Testis (tissue), 2 donors: ENCODE measurements at regions not wholly inside any gene's neighbourhood (a gene's known extent, or its start where the extent isn't known, plus 50 kb on each side); places are given as distances from the start of the nearest gene placed in this dataset.

Experiments used
- POLR2A ChIP-seq: fragments of 450-650 bp; IDR thresholded peaks from one replicate; pipeline ENCODE4 v1.6.1; 2017; ENCODE audit warnings: antibody characterized with exemption, mild to moderate bottlenecking, moderate library complexity
- TF ChIP-seq, protein P1 (sequence below), 3 experiments: fragments of 450-650 bp in 2 of 3; fragments of 200-600 bp in 1 of 3; sonication (generic) in 1 of 3; IDR thresholded peaks; one replicate each; pipeline ENCODE4 v1.5.1; 2016 to 2019; ENCODE audit warnings: antibody characterized with exemption in 3 of 3, mild to moderate bottlenecking in 2 of 3, moderate library complexity in 1 of 3

DNA sequence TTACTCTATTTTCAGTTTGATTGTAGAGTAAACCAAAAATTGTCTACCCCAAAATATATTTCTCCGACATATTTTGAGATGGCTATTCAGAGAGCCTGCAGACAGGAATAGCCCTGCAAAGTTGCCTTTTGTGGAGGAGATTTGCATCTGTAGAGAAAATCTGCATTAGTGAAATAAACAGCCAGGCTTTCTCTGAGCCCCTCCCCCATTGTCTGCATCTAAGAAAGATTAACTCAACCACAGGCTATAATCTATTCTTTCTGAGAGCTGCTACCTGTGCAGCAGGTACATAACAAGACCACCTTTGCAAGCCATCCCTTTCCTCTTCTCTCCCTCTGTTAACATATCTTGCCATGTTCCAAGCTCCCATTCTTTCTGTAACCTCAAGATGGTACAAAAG lies 1034.2 kb downstream of the SORCS3 start:
- TF ChIP-seq POLR2A, result no peak
- TF ChIP-seq, protein P1, sequence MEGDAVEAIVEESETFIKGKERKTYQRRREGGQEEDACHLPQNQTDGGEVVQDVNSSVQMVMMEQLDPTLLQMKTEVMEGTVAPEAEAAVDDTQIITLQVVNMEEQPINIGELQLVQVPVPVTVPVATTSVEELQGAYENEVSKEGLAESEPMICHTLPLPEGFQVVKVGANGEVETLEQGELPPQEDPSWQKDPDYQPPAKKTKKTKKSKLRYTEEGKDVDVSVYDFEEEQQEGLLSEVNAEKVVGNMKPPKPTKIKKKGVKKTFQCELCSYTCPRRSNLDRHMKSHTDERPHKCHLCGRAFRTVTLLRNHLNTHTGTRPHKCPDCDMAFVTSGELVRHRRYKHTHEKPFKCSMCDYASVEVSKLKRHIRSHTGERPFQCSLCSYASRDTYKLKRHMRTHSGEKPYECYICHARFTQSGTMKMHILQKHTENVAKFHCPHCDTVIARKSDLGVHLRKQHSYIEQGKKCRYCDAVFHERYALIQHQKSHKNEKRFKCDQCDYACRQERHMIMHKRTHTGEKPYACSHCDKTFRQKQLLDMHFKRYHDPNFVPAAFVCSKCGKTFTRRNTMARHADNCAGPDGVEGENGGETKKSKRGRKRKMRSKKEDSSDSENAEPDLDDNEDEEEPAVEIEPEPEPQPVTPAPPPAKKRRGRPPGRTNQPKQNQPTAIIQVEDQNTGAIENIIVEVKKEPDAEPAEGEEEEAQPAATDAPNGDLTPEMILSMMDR (IDR thresholded peaks at IDR 0.05), result no peak
